ENCODE measurements at regions not wholly inside any gene's neighbourhood (a gene's known extent, or its start where the extent isn't known, plus 50 kb on each side); places are given as distances from the start of the nearest gene placed in this dataset.

GRCh38 chr21:16587141-16587581 lies 857.4 kb downstream of the USP25 start:
- DNase-seq (ENCODE audit: low spot score), result no peak

DNA sequence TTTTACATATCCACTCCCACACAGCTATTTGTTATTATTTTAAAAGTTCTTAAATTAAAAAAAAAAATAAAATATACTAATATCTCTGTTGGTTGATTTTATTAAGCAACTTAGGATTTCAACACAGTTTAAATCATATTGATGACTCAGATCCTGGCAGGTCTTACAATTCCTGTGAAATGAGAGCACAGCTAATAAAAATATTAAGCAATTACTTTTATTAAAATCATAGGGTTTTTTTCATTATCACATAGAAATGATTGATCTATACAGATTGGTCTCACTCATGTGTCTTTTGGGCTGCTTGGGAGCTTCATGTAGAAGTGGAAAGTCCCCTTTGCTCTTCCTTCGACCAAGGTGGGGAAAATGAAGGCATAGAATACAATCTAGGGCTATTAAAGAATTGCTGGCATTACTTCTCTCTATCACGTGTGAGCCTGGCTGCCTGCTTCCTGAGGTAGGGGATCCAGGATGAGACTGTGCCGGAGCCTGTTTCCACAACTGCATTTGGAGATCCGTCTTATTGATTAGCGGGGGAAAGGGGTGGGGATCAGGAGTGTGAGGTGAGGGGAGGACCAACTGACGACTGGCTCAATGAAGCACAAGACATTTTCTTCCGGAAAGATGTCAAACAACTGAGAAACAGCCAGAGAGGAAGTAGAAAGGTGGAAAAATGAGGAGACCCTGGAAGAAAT lies 858.0 kb downstream of the USP25 start:
- DNase-seq (ENCODE audit: low spot score), result peak; percentile 42

DNA sequence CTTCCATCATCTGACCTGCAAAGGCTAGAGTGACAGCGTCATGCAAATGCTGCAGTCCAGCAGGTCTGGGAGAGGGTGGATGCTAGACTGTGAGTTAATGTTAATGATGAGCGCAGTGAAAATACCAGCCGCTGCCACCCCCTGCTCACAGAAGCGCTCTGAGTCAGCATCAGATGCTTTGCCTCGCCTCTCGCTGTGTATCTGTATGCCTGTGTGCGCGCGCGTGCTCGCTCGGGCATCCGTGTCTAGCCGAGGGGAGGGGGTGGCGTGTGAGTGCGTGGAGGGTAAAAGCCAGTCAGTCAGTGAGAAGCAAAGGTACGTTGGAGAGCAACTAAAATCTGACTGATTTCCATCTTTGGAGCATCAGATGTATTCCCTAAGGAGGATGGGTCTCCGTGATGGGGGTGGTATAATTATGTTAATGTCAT lies 858.7 kb downstream of the USP25 start:
- DNase-seq (ENCODE audit: low spot score), result peak; percentile 84

GRCh38 chr21:16589006-16589898 lies 859.5 kb downstream of the USP25 start:
- DNase-seq (ENCODE audit: low spot score), result no peak

DNA sequence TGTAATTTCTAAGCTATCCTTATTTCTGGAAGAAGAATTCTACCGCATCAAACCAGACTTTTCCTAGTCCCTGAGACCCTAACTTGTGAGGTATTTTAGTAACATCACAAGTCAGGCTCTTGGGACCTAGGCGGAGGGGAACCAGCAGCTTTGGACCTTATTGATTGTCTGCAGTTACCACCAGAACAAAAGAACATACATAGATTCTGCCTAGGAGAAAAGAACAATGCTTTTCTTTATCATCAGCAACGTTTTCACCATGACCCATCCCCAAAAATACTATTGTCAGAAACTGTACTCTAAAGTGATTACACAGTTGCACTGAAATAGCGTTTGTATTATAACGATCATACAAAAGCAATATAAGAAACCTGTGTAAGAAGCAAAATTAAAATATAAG lies 860.4 kb downstream of the USP25 start:
- no peak for DNase-seq (ENCODE audit: low spot score)

- no peak for DNase-seq (ENCODE audit: low spot score)
These were observed 861.0 kb downstream of the USP25 start for GRCh38 chr21:16590641-16591292.

- DNase-seq (ENCODE audit: low spot score), result no peak
These were observed 862.6 kb downstream of the USP25 start for GRCh38 chr21:16592381-16592780.

GRCh38 chr21:16594191-16594590 lies 864.4 kb downstream of the USP25 start:
- no peak for DNase-seq (ENCODE audit: low spot score)

DNA sequence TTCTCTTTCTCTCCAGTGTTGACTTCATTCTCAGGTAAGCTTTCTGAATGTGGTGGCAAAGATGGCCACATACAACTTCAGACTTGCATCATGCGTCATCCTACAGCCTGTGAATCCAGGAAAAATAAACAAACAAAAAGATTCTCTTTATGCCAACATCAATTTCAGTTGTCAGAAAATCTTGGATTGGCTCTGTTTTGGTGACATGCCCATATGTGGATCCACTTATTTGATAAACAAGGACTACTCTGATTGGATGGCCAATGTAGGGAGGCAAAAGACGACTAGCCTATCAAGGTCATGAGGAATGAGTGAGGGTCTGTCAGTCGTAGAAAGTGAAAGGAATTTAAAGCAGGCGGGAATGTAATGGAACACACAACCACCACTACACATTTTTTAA lies 866.6 kb downstream of the USP25 start:
- DNase-seq (ENCODE audit: low spot score), result no peak

GRCh38 chr21:16597753-16598152 lies 868.0 kb downstream of the USP25 start:
- DNase-seq (ENCODE audit: low spot score), result no peak

DNA sequence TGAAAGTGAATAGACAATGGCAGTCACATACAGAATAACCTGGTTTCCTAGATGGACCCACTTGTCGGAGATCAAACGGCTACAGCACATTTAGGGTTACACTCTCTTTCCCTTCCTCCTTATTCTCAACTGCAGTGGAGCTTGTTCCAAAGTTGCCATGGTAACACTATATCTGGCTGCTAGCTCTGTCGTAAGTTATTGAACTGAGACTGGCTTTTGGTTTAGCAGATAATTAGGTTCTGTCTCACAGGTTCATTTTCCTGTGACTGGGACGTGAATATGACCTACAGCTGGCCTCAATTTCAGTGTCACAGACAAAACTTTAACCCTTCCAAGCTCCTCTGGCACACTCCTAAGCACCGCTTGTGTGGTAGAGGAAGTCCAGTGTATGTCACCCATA lies 875.8 kb downstream of the USP25 start:
- DNase-seq (ENCODE audit: low spot score), result no peak

DNA sequence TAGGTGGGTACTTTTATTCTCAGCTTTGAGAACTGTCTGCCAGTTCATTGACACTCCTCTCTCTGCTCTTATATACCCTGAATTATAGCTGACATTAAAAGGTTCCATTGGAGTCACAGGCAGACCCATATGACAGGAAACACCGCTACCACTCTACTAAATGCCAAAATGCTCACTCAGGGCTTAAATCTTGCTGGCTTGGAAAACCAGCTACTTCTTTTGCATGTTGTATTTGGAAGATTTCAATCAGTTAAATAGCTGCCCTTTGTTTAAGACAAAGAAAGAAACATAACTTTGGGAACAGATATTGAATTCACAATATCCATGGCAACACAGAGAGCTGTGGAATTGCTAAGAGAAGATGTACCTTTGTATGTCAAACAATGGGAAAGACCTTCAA lies 876.5 kb downstream of the USP25 start:
- no peak for DNase-seq (ENCODE audit: low spot score)

GRCh38 chr21:16608209-16608830 lies 878.5 kb downstream of the USP25 start:
- no peak for DNase-seq (ENCODE audit: low spot score)

GRCh38 chr21:16619281-16619680 lies 889.5 kb downstream of the USP25 start:
- no peak for DNase-seq (ENCODE audit: low spot score)

DNA sequence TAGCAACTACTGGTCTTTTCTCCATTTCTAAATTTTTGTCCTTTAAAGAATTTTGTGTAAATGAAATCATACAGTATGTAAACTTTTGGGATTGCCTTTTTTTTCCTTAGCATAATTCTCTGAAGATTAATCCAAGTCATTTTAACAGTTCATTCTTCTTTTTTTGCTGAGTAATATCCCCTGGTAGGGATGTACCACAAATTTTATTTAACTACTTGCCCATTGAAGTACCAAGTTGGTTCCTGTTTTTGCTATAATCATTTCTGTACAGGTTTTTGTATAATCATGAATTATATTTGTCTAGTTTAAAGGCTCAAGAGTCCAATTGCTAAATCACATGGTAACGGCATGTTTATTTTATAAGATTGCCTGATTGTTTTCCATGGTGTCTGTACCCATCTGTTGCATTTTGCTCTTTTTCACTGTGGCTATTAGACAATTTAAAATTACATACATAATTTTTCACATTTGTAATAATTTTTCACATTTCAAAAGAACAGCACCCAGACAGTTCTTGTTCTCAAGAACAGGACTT lies 891.1 kb downstream of the USP25 start:
- no peak for DNase-seq (ENCODE audit: low spot score)

DNA sequence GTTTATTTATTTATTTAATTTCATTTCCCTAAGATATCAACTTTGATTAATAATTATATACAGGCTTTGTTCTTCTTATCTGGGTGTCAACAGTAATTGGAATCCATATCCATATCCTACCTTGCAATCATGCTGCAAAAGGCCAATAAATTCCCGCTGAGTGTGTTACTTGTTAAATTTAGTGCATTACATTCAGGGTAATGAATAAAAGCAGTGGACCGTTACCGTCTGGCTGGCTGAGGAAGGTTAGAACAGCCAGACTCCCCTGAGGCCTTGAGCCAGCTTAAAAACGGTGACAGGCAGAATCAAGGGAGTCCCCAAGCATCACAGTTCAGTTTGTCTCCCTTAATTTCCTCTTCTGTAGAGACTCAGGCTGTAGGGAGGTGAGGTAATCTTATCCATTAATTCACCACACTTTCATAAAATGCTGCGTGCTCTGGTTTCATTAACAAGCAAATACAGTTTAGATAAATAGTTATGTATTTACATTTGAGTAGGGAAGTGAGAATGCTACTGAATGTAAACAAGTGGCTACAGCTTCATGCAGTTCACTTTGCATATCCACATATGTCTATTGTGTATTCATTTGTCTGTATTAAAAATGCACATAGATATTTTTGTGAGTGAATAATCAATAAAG lies 888.2 kb upstream of the CXADR start:
- DNase-seq (ENCODE audit: low spot score), result no peak

DNA sequence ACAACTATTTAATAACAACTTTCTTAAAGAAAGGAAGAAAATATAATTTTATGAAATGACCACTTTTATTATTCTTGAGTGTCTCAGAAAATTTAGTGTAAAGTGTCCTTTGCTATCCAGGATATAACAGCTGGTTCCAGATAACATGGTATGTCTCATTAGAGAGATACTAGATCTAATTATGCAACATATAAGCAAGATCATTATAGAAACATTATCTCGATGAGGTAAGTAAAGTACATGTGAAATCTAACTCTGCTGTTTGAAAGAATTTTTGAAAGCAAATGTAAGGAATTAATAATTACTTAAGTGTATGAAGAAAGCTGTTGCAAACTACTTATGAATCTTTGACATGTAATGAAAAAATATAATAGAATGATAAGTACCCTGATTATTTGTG lies 887.4 kb upstream of the CXADR start:
- DNase-seq (ENCODE audit: low spot score), result no peak

DNA sequence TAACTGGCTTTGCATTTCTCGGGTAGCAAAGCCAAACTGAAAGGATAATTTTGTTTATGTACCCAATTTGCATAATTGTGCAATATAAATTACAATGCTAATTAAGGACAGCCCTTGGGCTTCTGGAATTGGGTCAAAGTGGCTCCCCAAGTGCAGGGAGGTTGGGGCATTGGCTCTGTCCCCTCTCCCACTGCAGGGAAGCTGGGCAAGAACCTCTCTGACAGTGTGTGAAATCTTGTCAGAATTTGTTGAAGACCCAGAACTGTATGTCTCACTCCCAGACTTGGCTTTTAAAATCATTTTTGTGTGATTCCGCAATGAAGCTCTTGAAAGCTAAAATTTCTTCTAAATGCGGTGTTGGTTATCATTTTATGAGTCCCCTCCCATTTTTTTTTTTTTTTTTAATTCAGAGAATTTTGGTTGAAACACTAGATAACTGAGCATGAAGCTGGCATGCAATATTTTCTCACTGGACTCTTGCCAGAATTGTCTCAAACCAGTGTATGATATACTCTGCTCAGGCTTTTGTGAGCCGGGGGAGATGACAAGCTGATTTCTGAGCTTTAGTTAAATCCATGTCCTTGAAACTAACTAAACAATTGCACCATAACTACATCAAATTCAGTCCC lies 878.9 kb upstream of the CXADR start:
- no peak for DNase-seq (ENCODE audit: low spot score)

- no peak for DNase-seq (ENCODE audit: low spot score)
These were observed 878.3 kb upstream of the CXADR start for GRCh38 chr21:16634515-16634914.

DNA sequence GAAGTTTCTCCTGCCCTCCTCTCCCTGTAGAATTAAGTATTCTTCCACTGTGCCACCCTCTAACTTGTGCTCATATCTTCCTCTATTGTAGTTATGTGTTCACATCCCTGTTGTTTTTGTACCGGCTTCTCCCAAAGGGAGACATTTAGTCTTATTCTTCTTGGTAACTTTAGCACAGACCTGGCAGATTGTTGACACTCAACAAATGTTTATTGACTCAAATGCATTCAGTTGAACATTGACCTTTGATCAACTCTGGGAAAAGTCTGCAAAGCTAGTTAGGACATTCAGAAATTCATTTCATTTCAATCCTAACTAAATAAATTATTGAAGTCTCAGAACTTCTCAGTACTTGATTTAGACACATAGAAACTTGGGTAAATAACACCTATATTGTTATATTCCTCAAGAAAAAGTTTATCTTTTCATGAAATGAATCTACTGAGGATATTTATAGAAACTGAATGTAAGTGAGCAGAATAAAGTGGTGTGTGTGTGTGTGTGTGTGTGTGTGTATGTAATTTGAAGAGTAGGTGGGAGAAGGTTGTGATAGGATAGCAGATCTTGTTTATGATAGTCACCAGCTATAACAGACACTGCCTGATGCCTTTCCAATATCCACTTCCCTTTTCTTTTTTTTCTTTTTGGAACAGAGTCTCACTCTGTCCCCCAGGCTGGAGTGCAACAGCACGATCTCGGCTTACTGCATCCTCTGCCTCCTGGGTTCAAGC lies 872.4 kb upstream of the CXADR start:
- no peak for DNase-seq (ENCODE audit: low spot score)

All from GM03348 (cell line).